ENCODE measurements at regions not wholly inside any gene's neighbourhood (a gene's known extent, or its start where the extent isn't known, plus 50 kb on each side); places are given as distances from the start of the nearest gene placed in this dataset.

GRCh38 chr17:77695386-77695785 lies 263.1 kb upstream of the TNRC6C start:
- no peak for DNase-seq

DNA sequence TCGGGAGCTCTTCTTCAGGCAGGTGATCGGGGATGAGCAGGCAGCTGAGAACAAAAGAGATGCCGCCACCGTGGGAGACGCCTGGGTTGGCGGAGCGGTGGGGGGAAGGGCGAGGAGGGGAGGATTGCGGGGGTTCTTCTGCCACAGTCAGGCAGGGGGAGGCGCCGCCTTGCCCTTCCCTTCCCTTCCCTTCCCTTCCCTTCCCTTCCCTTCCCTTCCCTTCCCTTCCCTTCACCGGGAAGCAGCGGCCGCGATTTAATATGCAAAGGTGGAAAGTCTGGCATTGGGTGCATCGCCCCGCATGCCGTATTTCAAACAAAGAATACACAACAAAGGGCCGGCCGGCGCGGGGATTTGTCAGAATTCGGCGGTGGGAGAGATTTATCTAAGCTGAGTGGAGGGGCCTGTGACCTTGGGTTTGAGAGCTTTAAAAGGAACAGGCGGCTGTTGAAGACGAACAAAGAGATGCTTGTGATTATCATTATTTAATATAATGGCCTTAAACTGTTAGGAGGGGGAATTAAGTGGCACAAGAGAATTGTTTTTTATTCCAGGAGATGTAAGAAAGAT lies 262.3 kb upstream of the TNRC6C start:
- no peak for DNase-seq

DNA sequence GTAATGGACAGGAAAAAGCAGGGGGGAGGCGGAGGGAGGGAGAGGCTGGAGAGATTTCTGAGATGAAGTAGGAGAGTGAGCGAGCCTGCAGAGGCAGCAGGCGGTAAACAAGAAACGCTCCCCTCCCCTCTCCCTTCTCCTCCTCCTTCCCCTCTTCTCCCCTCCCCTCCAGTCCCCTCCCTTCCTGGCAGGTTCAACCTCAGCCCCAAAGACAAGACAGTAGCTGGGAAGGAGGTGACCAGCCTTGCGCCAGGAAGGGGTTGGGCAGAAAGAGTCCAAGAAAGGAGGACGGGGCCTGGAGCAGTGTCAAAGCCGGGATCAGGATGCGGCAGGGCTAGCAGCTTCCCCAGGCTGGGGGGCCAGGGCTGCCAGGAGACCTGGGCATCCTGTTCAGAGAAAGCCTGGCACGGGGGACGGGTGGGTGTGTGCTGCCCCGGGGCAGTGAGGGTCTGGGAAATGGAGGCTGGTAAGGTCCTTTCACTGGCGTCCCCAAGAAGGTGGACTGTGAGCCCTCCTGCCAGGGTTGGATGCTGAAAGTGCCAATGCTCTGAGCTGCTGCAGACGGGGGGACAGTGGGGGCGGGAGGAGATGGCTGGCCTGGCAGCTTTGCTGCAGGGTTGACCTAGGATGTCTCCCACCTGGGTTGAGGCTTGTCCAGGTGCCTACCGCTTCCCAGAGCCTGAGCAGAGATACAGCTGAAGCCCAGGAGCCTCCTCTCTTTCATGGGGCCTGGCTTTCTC lies 261.6 kb upstream of the TNRC6C start:
- no peak for DNase-seq

DNA sequence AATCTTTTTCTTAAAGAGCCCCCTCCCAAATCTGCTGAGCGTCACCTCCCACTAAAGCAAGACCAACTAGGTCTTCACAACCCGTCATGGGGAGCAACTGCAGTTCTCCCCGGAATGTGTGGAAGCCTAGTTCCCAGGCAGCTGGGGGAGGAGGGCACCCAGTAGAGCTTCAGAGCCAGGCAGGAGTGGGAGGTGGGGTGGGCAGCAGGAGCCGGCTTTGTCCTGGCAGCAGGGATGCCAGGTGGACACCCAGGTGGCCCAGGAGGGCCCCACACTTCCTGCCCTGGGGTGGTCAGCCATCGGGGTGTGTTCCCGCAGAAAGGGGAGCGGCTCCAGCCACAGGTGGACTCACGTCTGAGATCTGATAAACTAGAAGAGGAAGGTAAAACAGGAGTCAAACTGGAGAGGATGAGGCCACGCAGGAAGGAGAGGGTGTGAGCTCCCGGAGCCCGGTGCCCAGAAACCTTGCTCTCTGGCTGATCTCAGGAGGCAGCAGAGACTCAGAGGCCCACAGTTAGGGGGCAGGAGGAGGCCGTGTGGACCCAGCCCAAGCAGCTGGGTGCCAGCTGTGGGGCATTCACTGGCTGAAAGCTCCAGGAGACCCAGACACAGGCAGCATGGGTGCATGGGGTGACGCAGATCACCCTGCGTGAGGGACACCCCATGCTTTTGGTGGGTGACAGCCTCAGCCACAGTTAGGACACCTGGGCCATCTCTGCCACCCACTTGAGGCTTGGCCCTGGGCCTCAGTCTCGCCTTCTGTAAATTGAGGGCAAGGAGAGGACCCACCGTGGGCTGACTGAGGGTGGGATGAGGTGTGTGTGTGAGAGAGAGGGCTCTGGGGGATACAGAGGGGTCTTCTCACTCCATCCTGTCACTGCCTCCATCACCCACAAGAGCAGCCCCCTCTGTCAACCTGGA lies 260.8 kb upstream of the TNRC6C start:
- DNase-seq: no peak

DNA sequence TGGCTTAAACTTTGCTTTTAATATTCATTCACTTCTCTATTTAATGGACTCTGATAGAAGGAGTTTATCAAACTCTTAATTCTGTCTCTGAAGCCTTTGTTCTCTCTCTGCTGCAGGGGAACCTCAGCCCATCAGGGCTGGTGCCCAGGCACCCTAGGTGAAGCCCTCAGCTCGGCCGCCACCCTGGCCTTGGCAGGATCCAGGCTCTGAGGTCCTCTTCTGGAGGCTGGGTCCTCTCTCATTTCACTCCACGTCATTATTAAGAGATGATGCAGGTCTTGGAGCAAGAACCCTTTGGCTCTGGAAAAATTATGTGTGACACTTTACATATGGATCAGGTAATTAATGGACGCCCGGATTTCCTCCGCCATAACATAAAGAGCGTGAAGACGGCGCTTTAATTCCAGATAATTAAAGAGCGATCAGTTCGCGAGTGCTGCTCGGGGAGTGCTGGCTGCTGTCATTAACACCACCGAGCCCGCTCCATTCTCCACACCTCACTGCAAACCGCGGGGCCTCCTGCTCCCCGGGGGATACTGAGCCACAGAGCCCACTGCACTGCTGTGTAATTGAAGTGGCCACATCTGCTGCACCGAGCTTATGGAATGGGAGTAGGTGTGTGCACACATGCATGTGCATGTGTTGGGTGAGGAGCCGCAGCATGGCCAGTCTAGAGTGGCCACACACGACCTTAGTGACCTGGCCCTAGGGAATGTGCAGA lies 259.4 kb upstream of the TNRC6C start:
- DNase-seq: no peak

- no peak for DNase-seq
Observed at GRCh38 chr17:77700165-77700881, 258.2 kb upstream of the TNRC6C start.

DNA sequence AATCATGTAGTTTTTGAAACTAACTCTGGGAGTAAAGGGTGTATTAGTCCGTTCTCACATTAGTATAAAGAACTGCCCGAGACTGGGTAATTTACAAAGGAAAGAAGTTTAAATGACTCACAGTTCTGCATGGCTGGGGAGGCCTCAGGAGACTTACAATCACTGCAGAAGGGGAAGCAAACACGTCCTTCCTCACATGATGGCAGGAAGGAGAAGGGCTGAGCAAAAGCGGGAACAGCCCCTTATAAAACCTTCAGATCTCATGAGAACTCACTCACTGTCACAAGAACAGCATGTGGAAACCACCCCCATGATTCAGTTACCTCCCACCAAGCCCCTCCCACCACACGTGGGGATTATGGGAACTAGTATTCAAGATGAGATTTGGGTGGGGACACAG lies 256.5 kb upstream of the TNRC6C start:
- DNase-seq: no peak

GRCh38 chr17:77704048-77704815 lies 254.3 kb upstream of the TNRC6C start:
- DNase-seq: no peak

- no peak for DNase-seq
Observed at GRCh38 chr17:77706938-77707337, 251.6 kb upstream of the TNRC6C start.

GRCh38 chr17:77707546-77707945 lies 251.0 kb upstream of the TNRC6C start:
- no peak for DNase-seq

GRCh38 chr17:77708049-77708448 lies 250.5 kb upstream of the TNRC6C start:
- no peak for DNase-seq

GRCh38 chr17:77708936-77709335 lies 249.6 kb upstream of the TNRC6C start:
- DNase-seq: no peak

- no peak for DNase-seq
Observed at GRCh38 chr17:77709594-77709993, 248.9 kb upstream of the TNRC6C start.

- no peak for DNase-seq
Observed at GRCh38 chr17:77712578-77712977, 245.9 kb upstream of the TNRC6C start.

DNA sequence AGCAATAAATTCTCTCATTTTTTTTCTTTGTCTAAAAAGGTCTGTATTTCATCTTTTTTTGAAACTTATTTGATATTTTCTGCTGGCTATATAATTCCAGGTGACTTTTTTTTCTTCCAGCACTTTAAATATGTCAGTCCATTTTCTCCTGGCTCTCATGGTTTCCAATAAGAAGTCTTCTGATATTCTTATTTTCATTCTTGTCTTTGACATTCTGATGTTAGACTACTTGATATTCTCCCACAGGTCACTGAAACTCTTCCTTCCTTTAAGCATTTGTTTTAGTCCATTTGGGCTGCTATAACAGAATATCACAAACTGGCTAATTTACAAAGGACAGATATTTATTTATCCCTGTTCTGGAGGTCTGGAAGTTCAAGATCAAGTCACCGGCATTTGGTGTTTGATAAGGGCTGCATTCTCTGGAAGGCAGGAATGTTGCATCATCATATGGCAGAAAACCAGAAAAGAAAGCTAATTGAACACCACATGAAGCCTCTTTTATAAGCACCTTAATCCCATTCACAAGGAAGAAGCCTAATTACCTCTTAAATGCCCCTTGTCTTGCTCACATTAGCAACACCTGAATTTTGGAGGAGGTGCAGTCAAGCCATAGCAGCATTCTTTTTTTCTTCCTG lies 242.1 kb upstream of the TNRC6C start:
- no peak for DNase-seq

DNA sequence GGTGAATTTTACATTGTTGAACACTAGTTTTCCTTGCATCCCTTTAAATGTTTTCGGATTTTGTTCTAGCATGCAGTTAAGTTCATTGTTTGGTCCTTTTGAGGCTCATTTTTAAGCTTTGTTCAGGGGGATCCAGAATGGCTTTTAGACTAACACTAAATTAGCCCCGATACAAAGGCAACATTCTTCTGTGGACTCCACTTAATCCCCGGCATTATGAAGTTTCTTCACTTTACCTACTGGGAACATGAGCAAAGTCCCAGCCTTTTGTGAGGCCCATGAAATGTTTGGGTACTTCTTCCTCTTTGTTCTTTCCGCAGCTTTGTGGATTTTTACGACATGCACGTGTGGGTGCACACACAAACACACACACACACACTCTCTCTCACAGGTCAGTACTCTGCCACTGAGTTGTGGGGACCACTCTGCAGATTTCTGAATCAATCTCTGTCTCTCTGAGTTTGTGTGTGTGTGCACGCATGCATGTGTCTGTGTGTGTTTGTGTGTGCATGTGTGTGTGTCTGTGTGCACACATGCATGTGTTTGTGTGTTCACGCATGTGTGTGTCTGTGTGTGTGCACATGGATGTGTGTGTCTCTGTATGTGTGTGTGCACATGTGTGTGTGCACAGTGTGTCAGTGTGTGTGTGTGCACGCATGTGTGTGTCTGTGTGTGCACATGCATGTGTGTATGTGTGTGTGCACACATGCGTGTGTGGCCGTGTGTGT lies 240.4 kb upstream of the TNRC6C start:
- no peak for DNase-seq

- no peak for DNase-seq
Observed at GRCh38 chr17:77718669-77718961, 239.9 kb upstream of the TNRC6C start.

DNA sequence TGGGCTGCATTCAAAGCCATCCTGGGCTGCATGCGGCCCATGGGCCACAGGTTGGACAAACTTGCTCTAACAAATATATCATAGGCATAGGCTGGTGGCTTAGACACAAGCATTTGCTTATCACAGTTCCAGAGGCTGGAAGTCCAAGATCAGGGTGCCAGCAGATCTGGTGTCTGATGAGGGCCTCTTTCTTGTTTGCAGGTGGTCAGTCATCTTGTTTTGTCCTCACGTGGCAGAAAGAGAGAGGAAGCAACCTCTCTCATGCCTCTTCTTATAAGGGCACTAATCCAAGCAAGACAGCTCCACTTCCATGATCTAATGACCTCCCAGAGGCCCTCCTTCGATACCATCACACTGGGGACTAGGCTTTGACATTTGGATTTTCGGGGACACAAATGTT lies 238.7 kb upstream of the TNRC6C start:
- DNase-seq: no peak

GRCh38 chr17:77720946-77721845 lies 237.3 kb upstream of the TNRC6C start:
- DNase-seq: no peak

- no peak for DNase-seq
Observed at GRCh38 chr17:77721846-77722160, 236.7 kb upstream of the TNRC6C start.
